ENCODE measurements at regions not wholly inside any gene's neighbourhood (a gene's known extent, or its start where the extent isn't known, plus 50 kb on each side); places are given as distances from the start of the nearest gene placed in this dataset.
"Not testable (repeated sequence)": the region's sequence is repeated elsewhere in the genome, so short reads cannot be mapped to it uniquely, and the experiment has no call there.

- Histone ChIP-seq H3K9me3 (no peaks in the 10 kb centered on the region), H3K36me3 (no peaks in the 10 kb centered on the region), H3K4me1 (no peaks in the 10 kb centered on the region), H3K4me3 (ENCODE audit: low read depth, low read length) (no peak overlapping the region), H3K27me3 (no peaks in the 10 kb centered on the region)
- no peak for DNase-seq
- no peak for TF ChIP-seq CTCF (IDR thresholded peaks at IDR 0.05; ENCODE audit: low read depth, low read length)
Measured at GRCh38 chr10:131555406-131555805, 243.9 kb upstream of the TCERG1L start.

GRCh38 chr10:131556061-131556896 is 244.8 kb upstream of the TCERG1L start:
- TF ChIP-seq CTCF (IDR thresholded peaks at IDR 0.05; ENCODE audit: low read depth, low read length): no peak
- H3K36me3 ChIP-seq: no peaks in the 10 kb centered on the region
- no peaks in the 10 kb centered on the region for H3K27me3 ChIP-seq
- H3K4me1 ChIP-seq: no peaks in the 10 kb centered on the region
- H3K9me3 ChIP-seq: no peaks in the 10 kb centered on the region
- DNase-seq: no peak
- no peak overlapping the region for H3K4me3 ChIP-seq (ENCODE audit: low read depth, low read length)

GRCh38 chr10:131556897-131557495 is 245.5 kb upstream of the TCERG1L start:
- no peaks in the 10 kb centered on the region for H3K4me1 ChIP-seq
- TF ChIP-seq CTCF (IDR thresholded peaks at IDR 0.05; ENCODE audit: low read depth, low read length): no peak
- no peaks in the 10 kb centered on the region for H3K27me3 ChIP-seq
- H3K36me3 ChIP-seq: no peaks in the 10 kb centered on the region
- H3K4me3 ChIP-seq (ENCODE audit: low read depth, low read length): no peak overlapping the region
- H3K9me3 ChIP-seq: no peaks in the 10 kb centered on the region
- no peak for DNase-seq

GRCh38 chr10:131557956-131558355 is 246.4 kb upstream of the TCERG1L start:
- H3K4me3 ChIP-seq (ENCODE audit: low read depth, low read length); H3K9me3 ChIP-seq; H3K36me3 ChIP-seq; DNase-seq; H3K27me3 ChIP-seq; H3K4me1 ChIP-seq: not testable (repeated sequence)

GRCh38 chr10:131559450-131559911 is 248.0 kb upstream of the TCERG1L start:
- TF ChIP-seq CTCF (IDR thresholded peaks at IDR 0.05; ENCODE audit: low read depth, low read length): no peak

GRCh38 chr10:131560166-131560565 is 248.6 kb upstream of the TCERG1L start:
- Histone ChIP-seq H3K4me3 (ENCODE audit: low read depth, low read length) (no peak overlapping the region), H3K9me3 (no peaks in the 10 kb centered on the region), H3K36me3 (no peaks in the 10 kb centered on the region), H3K4me1 (no peaks in the 10 kb centered on the region), H3K27me3 (no peaks in the 10 kb centered on the region)
- TF ChIP-seq CTCF (IDR thresholded peaks at IDR 0.05; ENCODE audit: low read depth, low read length): no peak
- no peak for DNase-seq

More at GRCh38 chr10:131559450-131559911, 248.0 kb upstream of the TCERG1L start:
- H3K36me3 ChIP-seq: no peaks in the 10 kb centered on the region
- no peaks in the 10 kb centered on the region for H3K9me3 ChIP-seq
- H3K27me3 ChIP-seq: no peaks in the 10 kb centered on the region
- DNase-seq: no peak
- no peak overlapping the region for H3K4me3 ChIP-seq (ENCODE audit: low read depth, low read length)
- no peaks in the 10 kb centered on the region for H3K4me1 ChIP-seq

All from BE2C (cell line).